IMR-90 (cell line): ENCODE measurements at regions not wholly inside any gene's neighbourhood (a gene's known extent, or its start where the extent isn't known, plus 50 kb on each side); places are given as distances from the start of the nearest gene placed in this dataset.

Source experiments
- BHLHE40 ChIP-seq: fragments of 150-350 bp; IDR thresholded peaks from 2 replicates; pipeline ENCODE4 v1.6.1; 2016; ENCODE audit warnings: mild to moderate bottlenecking, low read depth, low read length
- CEBPB ChIP-seq: IDR thresholded peaks from 2 replicates; pipeline ENCODE4 v1.6.1; 2012; ENCODE audit warnings: low read depth, low read length, improper control_type of control experiment
- MAFK ChIP-seq: IDR thresholded peaks from 2 replicates; pipeline ENCODE4 v1.6.1; 2012; ENCODE audit warnings: low read depth, low read length, improper control_type of control experiment
- MXI1 ChIP-seq: IDR thresholded peaks from 2 replicates; pipeline ENCODE4 v1.6.1; 2012; ENCODE audit warnings: low read depth, mild to moderate bottlenecking, low read length, moderate library complexity, borderline replicate concordance
- POLR2A ChIP-seq: IDR thresholded peaks from 2 replicates; pipeline ENCODE4 v1.6.1; 2012; ENCODE audit warnings: mild to moderate bottlenecking, low read depth, low read length
- RAD21 ChIP-seq: IDR thresholded peaks from 2 replicates; pipeline ENCODE4 v1.6.1; 2012; ENCODE audit warnings: low read length, improper control_type of control experiment
- RCOR1 ChIP-seq: IDR thresholded peaks from 2 replicates; pipeline ENCODE4 v1.6.1; 2012; ENCODE audit warnings: mild to moderate bottlenecking, low read length, improper control_type of control experiment; ENCODE audit not compliant: insufficient replicate concordance
- RFX5 ChIP-seq: IDR thresholded peaks from 2 replicates; pipeline ENCODE4 v1.8.0; 2012; ENCODE audit warnings: low read depth, mild to moderate bottlenecking, low read length, moderate library complexity
- USF2 ChIP-seq: fragments of 150-350 bp; IDR thresholded peaks from 2 replicates; pipeline ENCODE4 v1.6.1; 2017; ENCODE audit warnings: mild to moderate bottlenecking, antibody characterized with exemption, low read length, low read depth
- TF ChIP-seq, protein P1 (sequence below): conservative IDR thresholded peaks from 2 replicates; pipeline ENCODE4 v1.5.1; 2012; ENCODE audit warnings: mild to moderate bottlenecking, low read depth, low read length, improper control_type of control experiment
- TF ChIP-seq, protein P2 (sequence below): fragments of 150-350 bp; IDR thresholded peaks from 2 replicates; pipeline ENCODE4 v1.6.1; 2016; ENCODE audit warnings: low read depth, mild to moderate bottlenecking, low read length, moderate library complexity, borderline replicate concordance

DNA sequence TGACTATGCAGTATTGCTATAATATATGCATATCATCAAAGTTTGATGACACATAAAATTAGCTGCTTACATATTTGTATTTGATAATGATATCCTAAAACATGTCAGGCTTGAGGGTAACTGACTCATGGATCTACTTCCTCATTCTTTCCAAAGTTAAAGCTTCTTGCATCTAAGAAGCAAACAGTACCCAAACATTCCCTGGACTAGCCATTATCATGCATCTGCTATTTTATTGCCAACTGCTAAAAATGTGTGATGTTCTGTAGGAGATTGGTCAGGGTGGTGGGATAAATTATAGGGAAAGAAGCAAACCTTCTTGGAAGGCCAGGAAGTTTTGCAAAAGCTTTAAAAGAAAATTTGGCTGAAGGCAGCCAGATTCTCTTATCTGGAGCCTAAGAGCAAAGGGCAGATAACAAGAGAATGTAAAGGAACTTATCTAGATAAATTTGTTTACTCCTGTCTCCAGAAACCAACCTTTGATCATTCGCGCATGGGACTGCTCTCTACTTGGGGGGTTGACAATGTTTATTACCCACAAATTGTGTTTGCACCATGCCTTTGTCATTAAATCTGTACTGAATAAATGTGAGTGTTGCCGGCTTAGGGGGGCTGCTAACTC, 604.1 kb upstream of the TLE4 start:
- TF ChIP-seq RAD21 = no peak
- no peak for TF ChIP-seq CEBPB
- TF ChIP-seq, protein P1, sequence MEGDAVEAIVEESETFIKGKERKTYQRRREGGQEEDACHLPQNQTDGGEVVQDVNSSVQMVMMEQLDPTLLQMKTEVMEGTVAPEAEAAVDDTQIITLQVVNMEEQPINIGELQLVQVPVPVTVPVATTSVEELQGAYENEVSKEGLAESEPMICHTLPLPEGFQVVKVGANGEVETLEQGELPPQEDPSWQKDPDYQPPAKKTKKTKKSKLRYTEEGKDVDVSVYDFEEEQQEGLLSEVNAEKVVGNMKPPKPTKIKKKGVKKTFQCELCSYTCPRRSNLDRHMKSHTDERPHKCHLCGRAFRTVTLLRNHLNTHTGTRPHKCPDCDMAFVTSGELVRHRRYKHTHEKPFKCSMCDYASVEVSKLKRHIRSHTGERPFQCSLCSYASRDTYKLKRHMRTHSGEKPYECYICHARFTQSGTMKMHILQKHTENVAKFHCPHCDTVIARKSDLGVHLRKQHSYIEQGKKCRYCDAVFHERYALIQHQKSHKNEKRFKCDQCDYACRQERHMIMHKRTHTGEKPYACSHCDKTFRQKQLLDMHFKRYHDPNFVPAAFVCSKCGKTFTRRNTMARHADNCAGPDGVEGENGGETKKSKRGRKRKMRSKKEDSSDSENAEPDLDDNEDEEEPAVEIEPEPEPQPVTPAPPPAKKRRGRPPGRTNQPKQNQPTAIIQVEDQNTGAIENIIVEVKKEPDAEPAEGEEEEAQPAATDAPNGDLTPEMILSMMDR = no peak
- TF ChIP-seq RFX5 = no peak
- TF ChIP-seq RCOR1 = no peak
- TF ChIP-seq MAFK = no peak
- no peak for TF ChIP-seq POLR2A
- no peak for TF ChIP-seq USF2
- TF ChIP-seq BHLHE40 = no peak
- TF ChIP-seq, protein P2, sequence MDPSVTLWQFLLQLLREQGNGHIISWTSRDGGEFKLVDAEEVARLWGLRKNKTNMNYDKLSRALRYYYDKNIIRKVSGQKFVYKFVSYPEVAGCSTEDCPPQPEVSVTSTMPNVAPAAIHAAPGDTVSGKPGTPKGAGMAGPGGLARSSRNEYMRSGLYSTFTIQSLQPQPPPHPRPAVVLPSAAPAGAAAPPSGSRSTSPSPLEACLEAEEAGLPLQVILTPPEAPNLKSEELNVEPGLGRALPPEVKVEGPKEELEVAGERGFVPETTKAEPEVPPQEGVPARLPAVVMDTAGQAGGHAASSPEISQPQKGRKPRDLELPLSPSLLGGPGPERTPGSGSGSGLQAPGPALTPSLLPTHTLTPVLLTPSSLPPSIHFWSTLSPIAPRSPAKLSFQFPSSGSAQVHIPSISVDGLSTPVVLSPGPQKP = no peak
- TF ChIP-seq MXI1 = no peak
